BJ (cell line): ENCODE measurements at regions not wholly inside any gene's neighbourhood (a gene's known extent, or its start where the extent isn't known, plus 50 kb on each side); places are given as distances from the start of the nearest gene placed in this dataset.

Experiments used
- CTCF ChIA-PET: fragments of 350-600 bp; formaldehyde crosslinking; extraction: SDS; loops from one replicate; lab custom pipeline; 2021; ENCODE audit warnings: antibody characterized with exemption, inconsistent platforms; lab: Yijun Ruan, JAX
- POLR2A ChIA-PET: fragments of 300-600 bp; sonication (Branson Sonifier 250); formaldehyde crosslinking; extraction: SDS; loops from one replicate; lab custom pipeline; 2021; ENCODE audit warnings: antibody characterized with exemption; lab: Charles Lee
- DNase-seq: peaks from one replicate; pipeline ENCODE4 v3.0.0-alpha.2; 2011; ENCODE audit warnings: low read depth
- H3K27me3 ChIP-seq: 2 replicates; pipeline ENCODE4 v1.6.0; 2011; ENCODE audit warnings: low read length; ENCODE audit not compliant: control insufficient read depth, insufficient read depth
- H3K36me3 ChIP-seq: 2 replicates; pipeline ENCODE4 v1.5.1; 2011; ENCODE audit warnings: low read length; ENCODE audit not compliant: control insufficient read depth, insufficient read depth
- H3K4me3 ChIP-seq: 2 replicates; pipeline ENCODE4 v1.5.1; 2011; ENCODE audit warnings: low read depth, mild to moderate bottlenecking, control low read depth, low read length
- TF ChIP-seq, protein P1 (sequence below): IDR thresholded peaks from 2 replicates; pipeline ENCODE4 v1.5.1; 2011; ENCODE audit warnings: low read depth, mild to moderate bottlenecking, control low read depth, inconsistent platforms, low read length, moderate library complexity; ENCODE audit not compliant: insufficient read depth

- H3K36me3 ChIP-seq: no peaks in the 10 kb centered on the region
- CTCF ChIA-PET: no interaction called here
Measured at GRCh38 chr20:7123457-7123856, 356.0 kb downstream of the BMP2 start.

GRCh38 chr20:7124120-7124519 is 356.6 kb downstream of the BMP2 start:
- DNase-seq: no peak
- no peaks in the 10 kb centered on the region for H3K27me3 ChIP-seq
- H3K4me3 ChIP-seq: no peak overlapping the region
- no peaks in the 10 kb centered on the region for H3K36me3 ChIP-seq
- POLR2A ChIA-PET: no interaction called here
- TF ChIP-seq, protein P1, sequence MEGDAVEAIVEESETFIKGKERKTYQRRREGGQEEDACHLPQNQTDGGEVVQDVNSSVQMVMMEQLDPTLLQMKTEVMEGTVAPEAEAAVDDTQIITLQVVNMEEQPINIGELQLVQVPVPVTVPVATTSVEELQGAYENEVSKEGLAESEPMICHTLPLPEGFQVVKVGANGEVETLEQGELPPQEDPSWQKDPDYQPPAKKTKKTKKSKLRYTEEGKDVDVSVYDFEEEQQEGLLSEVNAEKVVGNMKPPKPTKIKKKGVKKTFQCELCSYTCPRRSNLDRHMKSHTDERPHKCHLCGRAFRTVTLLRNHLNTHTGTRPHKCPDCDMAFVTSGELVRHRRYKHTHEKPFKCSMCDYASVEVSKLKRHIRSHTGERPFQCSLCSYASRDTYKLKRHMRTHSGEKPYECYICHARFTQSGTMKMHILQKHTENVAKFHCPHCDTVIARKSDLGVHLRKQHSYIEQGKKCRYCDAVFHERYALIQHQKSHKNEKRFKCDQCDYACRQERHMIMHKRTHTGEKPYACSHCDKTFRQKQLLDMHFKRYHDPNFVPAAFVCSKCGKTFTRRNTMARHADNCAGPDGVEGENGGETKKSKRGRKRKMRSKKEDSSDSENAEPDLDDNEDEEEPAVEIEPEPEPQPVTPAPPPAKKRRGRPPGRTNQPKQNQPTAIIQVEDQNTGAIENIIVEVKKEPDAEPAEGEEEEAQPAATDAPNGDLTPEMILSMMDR: no peak
- CTCF ChIA-PET: no interaction called here

More at GRCh38 chr20:7123457-7123856, 356.0 kb downstream of the BMP2 start:
- TF ChIP-seq, protein P1: no peak
- Histone ChIP-seq H3K4me3 (no peak overlapping the region), H3K27me3 (no peaks in the 10 kb centered on the region)
- DNase-seq: no peak
- POLR2A ChIA-PET: no interaction called here

GRCh38 chr20:7136886-7137285 is 369.4 kb downstream of the BMP2 start:
- TF ChIP-seq, protein P1: no peak
- CTCF ChIA-PET: no interaction called here

DNA sequence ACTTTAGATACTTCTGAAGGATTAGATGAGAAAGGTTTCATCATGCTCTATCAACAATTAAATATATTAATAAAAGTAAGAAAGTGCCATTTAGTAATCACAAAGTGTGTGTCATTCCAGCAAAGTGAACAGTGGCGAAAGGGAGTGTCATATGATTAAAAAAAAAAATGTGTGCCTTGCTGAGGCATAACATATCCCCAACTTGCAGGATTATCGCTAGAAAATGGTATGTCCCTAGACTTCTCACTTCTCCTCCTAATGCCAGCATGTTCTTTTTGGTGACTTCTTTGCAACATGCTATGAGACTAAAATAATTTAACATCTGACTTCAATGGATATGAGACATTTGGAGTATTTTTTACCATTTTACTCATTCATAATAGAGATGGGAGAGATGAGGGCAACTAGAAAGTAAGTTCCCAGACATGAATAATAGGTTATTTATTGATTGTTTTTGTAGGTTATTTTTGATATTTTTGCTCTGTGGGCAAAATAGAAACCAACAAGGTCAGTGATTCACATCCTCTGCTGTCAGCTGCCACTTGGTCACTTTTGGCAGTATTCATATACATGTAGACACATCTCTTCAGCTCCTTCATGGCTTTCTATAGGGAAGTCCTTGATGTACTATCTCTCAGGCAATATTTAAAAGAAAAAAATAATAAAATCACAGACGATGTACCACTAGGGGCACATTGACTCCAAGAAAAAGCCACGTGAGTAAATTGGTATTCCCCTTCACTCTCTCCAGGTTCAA is 370.1 kb downstream of the BMP2 start:
- CTCF ChIA-PET: no interaction called here
- Histone ChIP-seq H3K27me3 (no peaks in the 10 kb centered on the region), H3K36me3 (no peaks in the 10 kb centered on the region), H3K4me3 (no peak overlapping the region)
- POLR2A ChIA-PET: no interaction called here
- TF ChIP-seq, protein P1: no peak
- no peak for DNase-seq

More at GRCh38 chr20:7136886-7137285, 369.4 kb downstream of the BMP2 start:
- DNase-seq: no peak
- Histone ChIP-seq H3K4me3 (no peak overlapping the region), H3K27me3 (no peaks in the 10 kb centered on the region), H3K36me3 (no peaks in the 10 kb centered on the region)
- POLR2A ChIA-PET: no interaction called here

- CTCF ChIA-PET: no interaction called here
- no peak for DNase-seq
- TF ChIP-seq, protein P1: no peak
- H3K4me3 ChIP-seq: no peak overlapping the region
- POLR2A ChIA-PET: no interaction called here
- no peaks in the 10 kb centered on the region for H3K36me3 ChIP-seq
- H3K27me3 ChIP-seq: no peaks in the 10 kb centered on the region
Measured at GRCh38 chr20:7144464-7144863, 377.0 kb downstream of the BMP2 start.
